Neural cell (in vitro differentiated cells): ENCODE measurements at regions not wholly inside any gene's neighbourhood (a gene's known extent, or its start where the extent isn't known, plus 50 kb on each side); places are given as distances from the start of the nearest gene placed in this dataset.

Experiments used
- CTCF ChIP-seq: fragments of 450-650 bp; IDR thresholded peaks from 2 replicates; pipeline ENCODE4 v1.5.1; 2014; ENCODE audit warnings: antibody characterized with exemption, mild to moderate bottlenecking, moderate library complexity; ENCODE audit not compliant: poor library complexity, severe bottlenecking
- EP300 ChIP-seq: fragments of 450-650 bp; conservative IDR thresholded peaks from 2 replicates; pipeline ENCODE4 v1.6.1; 2014; ENCODE audit warnings: antibody characterized with exemption, mild to moderate bottlenecking, moderate library complexity; ENCODE audit not compliant: poor library complexity, severe bottlenecking
- EZH2 ChIP-seq: fragments of 200-600, 300-800 bp; shearing (Covaris generic), sonication (generic); IDR thresholded peaks from 2 replicates; pipeline ENCODE4 v1.6.1; 2014; ENCODE audit warnings: antibody characterized with exemption, low read length, borderline replicate concordance, mild to moderate bottlenecking; ENCODE audit not compliant: insufficient read depth, poor library complexity, severe bottlenecking
- MXI1 ChIP-seq: fragments of 450-650 bp; conservative IDR thresholded peaks from 2 replicates; pipeline ENCODE4 v1.6.1; 2014; ENCODE audit warnings: antibody characterized with exemption, mild to moderate bottlenecking; ENCODE audit not compliant: poor library complexity, severe bottlenecking
- POLR2AphosphoS5 ChIP-seq: IDR thresholded peaks from 2 replicates; pipeline ENCODE4 v1.6.1; 2012
- RAD21 ChIP-seq: fragments of 450-650 bp; conservative IDR thresholded peaks from 2 replicates; pipeline ENCODE4 v1.6.1; 2014; ENCODE audit warnings: antibody characterized with exemption, mild to moderate bottlenecking, moderate library complexity
- REST ChIP-seq: IDR thresholded peaks from 2 replicates; pipeline ENCODE4 v1.6.1; 2012; ENCODE audit warnings: borderline replicate concordance
- SMC3 ChIP-seq: fragments of 450-650 bp; conservative IDR thresholded peaks from 2 replicates; pipeline ENCODE4 v1.6.1; 2014; ENCODE audit warnings: antibody characterized with exemption, mild to moderate bottlenecking, moderate library complexity; ENCODE audit not compliant: poor library complexity
- TAF1 ChIP-seq: IDR thresholded peaks from 2 replicates; pipeline ENCODE4 v1.6.1; 2012; ENCODE audit warnings: low read depth

- TF ChIP-seq CTCF (no peak), EZH2 (no peak), TAF1 (no peak), POLR2AphosphoS5 (no peak), RAD21 (no peak), EP300 (no peak), MXI1 (no peak), SMC3 (no peak), REST (no peak)
Observed at GRCh38 chr9:115229496-115229895, 111.5 kb upstream of the TNC start.
